Amniotic epithelial cell (primary cell): ENCODE measurements at regions not wholly inside any gene's neighbourhood (a gene's known extent, or its start where the extent isn't known, plus 50 kb on each side); places are given as distances from the start of the nearest gene placed in this dataset.
A peak's percentile ranks its signal among the peaks of the same experiment; 100 is the strongest.

Source experiments
- DNase-seq: peaks from one replicate; pipeline ENCODE4 v3.0.0-alpha.2; 2010; ENCODE audit warnings: low read depth

GRCh38 chr3:165339753-165340152 lies 143.6 kb upstream of the SLITRK3 start:
- DNase-seq = peak; percentile 56

GRCh38 chr3:165336786-165337185 lies 140.6 kb upstream of the SLITRK3 start:
- DNase-seq = peak; percentile 88
